SK-N-SH (cell line): ENCODE measurements at regions not wholly inside any gene's neighbourhood (a gene's known extent, or its start where the extent isn't known, plus 50 kb on each side); places are given as distances from the start of the nearest gene placed in this dataset.
A peak's percentile ranks its signal among the peaks of the same experiment; 100 is the strongest.

Experiments used
- CTCF ChIA-PET: fragments of 300-600, 350-600 bp; formaldehyde crosslinking; extraction: SDS; loops from one replicate; lab custom pipeline; 2021; lab: Yijun Ruan, JAX
- POLR2A ChIA-PET: fragments of 350-600 bp; sonication (Branson Sonifier 250); formaldehyde crosslinking; extraction: SDS; loops from one replicate; lab custom pipeline; 2020; ENCODE audit warnings: antibody characterized with exemption, inconsistent platforms; lab: Yijun Ruan, JAX
- DNase-seq: peaks from one replicate; pipeline ENCODE4 v3.0.0; 2012
- H2AFZ ChIP-seq: fragments of 200-600 bp; sonication (generic); 2 replicates; pipeline ENCODE4 v1.8.1; 2016; ENCODE audit warnings: antibody characterized with exemption, mild to moderate bottlenecking, low read depth
- H3F3A ChIP-seq: fragments of 200-600 bp; sonication (generic); replicated peaks from 2 replicates; pipeline ENCODE3; 2016; ENCODE audit warnings: antibody characterized with exemption, mild to moderate bottlenecking; ENCODE audit not compliant: insufficient read depth
- H3K27ac ChIP-seq, 2 experiments: fragments of 200-500 bp in 1 of 2; fragments of 200-600 bp in 1 of 2; sonication (Bioruptor generic) in 1 of 2; sonication (generic), shearing (Covaris generic) in 1 of 2; 2 replicates each; pipeline versions ENCODE4 v1.5.1 to v1.6.1; 2014 to 2016; ENCODE audit warnings: low read depth in 2 of 2, inconsistent platforms in 1 of 2, low read length in 1 of 2, mild to moderate bottlenecking in 1 of 2, mixed read lengths in 1 of 2
- H3K27me3 ChIP-seq: fragments of 200-600 bp; sonication (generic), shearing (Covaris generic); 2 replicates; pipeline ENCODE4 v1.6.1; 2016; ENCODE audit warnings: mixed run types; ENCODE audit not compliant: insufficient read depth
- H3K36me3 ChIP-seq, 2 experiments: fragments of 200-500 bp in 1 of 2; fragments of 200-600 bp in 1 of 2; sonication (Bioruptor generic) in 1 of 2; sonication (generic) in 1 of 2; replicated peaks in 1 of 2; 2 replicates each; pipeline versions ENCODE3 to v1.5.1; 2014 to 2016; ENCODE audit warnings: low read length in 1 of 2, mild to moderate bottlenecking in 1 of 2; ENCODE audit not compliant: insufficient read depth in 2 of 2, control insufficient read depth in 1 of 2
- H3K4me1 ChIP-seq, 2 experiments: fragments of 200-500 bp in 1 of 2; fragments of 200-600 bp in 1 of 2; sonication (Bioruptor generic) in 1 of 2; sonication (generic), shearing (Covaris generic) in 1 of 2; 2 replicates each; pipeline versions ENCODE4 v1.5.1 to v1.6.1; 2014 to 2016; ENCODE audit warnings: low read depth in 1 of 2, low read length in 1 of 2, mixed run types in 1 of 2; ENCODE audit not compliant: insufficient read depth in 2 of 2, control insufficient read depth in 1 of 2
- H3K4me2 ChIP-seq: fragments of 200-600 bp; sonication (generic), shearing (Covaris generic); 2 replicates; pipeline ENCODE4 v1.6.1; 2017; ENCODE audit warnings: mixed run types
- H3K4me3 ChIP-seq, 2 experiments: fragments of 200-500 bp in 1 of 2; fragments of 200-600 bp in 1 of 2; sonication (Bioruptor generic) in 1 of 2; sonication (generic), shearing (Covaris generic) in 1 of 2; 2 replicates each; pipeline versions ENCODE4 v1.5.1 to v1.8.1; 2014 to 2016; ENCODE audit warnings: low read depth in 2 of 2, inconsistent platforms in 1 of 2, low read length in 1 of 2, mild to moderate bottlenecking in 1 of 2, mixed read lengths in 1 of 2, moderate library complexity in 1 of 2
- H3K79me2 ChIP-seq: fragments of 200-600 bp; sonication (generic); 2 replicates; pipeline ENCODE4 v1.8.1; 2017; ENCODE audit warnings: mild to moderate bottlenecking; ENCODE audit not compliant: insufficient read depth
- H3K9ac ChIP-seq: fragments of 200-600 bp; sonication (generic); 2 replicates; pipeline ENCODE4 v1.6.1; 2017; ENCODE audit warnings: mixed run types
- H3K9me2 ChIP-seq: fragments of 200-600 bp; sonication (generic); 2 replicates; pipeline ENCODE4 v1.6.1; 2017; ENCODE audit warnings: mixed run types
- H3K9me3 ChIP-seq: fragments of 200-600 bp; sonication (generic); 2 replicates; pipeline ENCODE4 v1.6.1; 2017; ENCODE audit warnings: mixed run types, mild to moderate bottlenecking, moderate library complexity
- H4K20me1 ChIP-seq: fragments of 200-600 bp; sonication (generic); 2 replicates; pipeline ENCODE4 v1.6.1; 2017; ENCODE audit warnings: mild to moderate bottlenecking, mixed run types; ENCODE audit not compliant: insufficient read depth
- EP300 ChIP-seq, 2 experiments: IDR thresholded peaks; 2 replicates each; pipeline versions ENCODE4 v1.4.0 to v1.6.1; 2012; ENCODE audit warnings: borderline replicate concordance in 1 of 2, low read depth in 1 of 2, low read length in 1 of 2
- EZH2phosphoT487 ChIP-seq: fragments of 200-600 bp; sonication (generic); IDR thresholded peaks from 2 replicates; pipeline ENCODE4 v1.6.1; 2017; ENCODE audit warnings: low read depth, mixed run types, mild to moderate bottlenecking, antibody characterized with exemption, moderate library complexity, borderline replicate concordance
- FOSL2 ChIP-seq: IDR thresholded peaks from 2 replicates; pipeline ENCODE4 v1.4.0; 2012; ENCODE audit warnings: low read depth, mild to moderate bottlenecking, moderate library complexity, borderline replicate concordance
- GABPA ChIP-seq: IDR thresholded peaks from 2 replicates; pipeline ENCODE4 v1.4.0; 2012; ENCODE audit warnings: low read depth, mild to moderate bottlenecking
- GATA2 ChIP-seq: sonication (generic); formaldehyde crosslinking; IDR thresholded peaks from 2 replicates; pipeline ENCODE4 v1.5.0; 2020; ENCODE audit warnings: mild to moderate bottlenecking, missing genetic modification reagents
- JUND ChIP-seq: IDR thresholded peaks from 2 replicates; pipeline ENCODE4 v1.4.0; 2012
- MEF2A ChIP-seq: IDR thresholded peaks from 2 replicates; pipeline ENCODE4 v1.4.0; 2012; ENCODE audit warnings: low read depth, borderline replicate concordance
- NFIC ChIP-seq: IDR thresholded peaks from 2 replicates; pipeline ENCODE4 v1.4.0; 2012; ENCODE audit warnings: borderline replicate concordance
- NRF1 ChIP-seq: IDR thresholded peaks from 2 replicates; pipeline ENCODE4 v1.6.1; 2012; ENCODE audit warnings: low read depth, mild to moderate bottlenecking, low read length
- POLR2AphosphoS5 ChIP-seq: IDR thresholded peaks from 2 replicates; pipeline ENCODE4 v1.6.1; 2012; ENCODE audit warnings: low read depth, low read length
- RAD21 ChIP-seq: IDR thresholded peaks from 2 replicates; pipeline ENCODE4 v1.6.1; 2012; ENCODE audit warnings: mild to moderate bottlenecking, low read length
- RXRA ChIP-seq: IDR thresholded peaks from 2 replicates; pipeline ENCODE4 v1.4.0; 2012; ENCODE audit warnings: low read depth, mild to moderate bottlenecking, borderline replicate concordance
- SIN3A ChIP-seq: IDR thresholded peaks from 2 replicates; pipeline ENCODE4 v1.6.1; 2012; ENCODE audit warnings: low read depth, mild to moderate bottlenecking, low read length, moderate library complexity, borderline replicate concordance
- TAF1 ChIP-seq: IDR thresholded peaks from 2 replicates; pipeline ENCODE4 v1.6.1; 2012; ENCODE audit warnings: low read depth, mild to moderate bottlenecking, low read length, moderate library complexity, borderline replicate concordance
- TCF12 ChIP-seq: IDR thresholded peaks from 2 replicates; pipeline ENCODE4 v1.4.0; 2012
- YY1 ChIP-seq: IDR thresholded peaks from 2 replicates; pipeline ENCODE4 v1.4.0; 2012; ENCODE audit warnings: low read depth, mild to moderate bottlenecking
- WGBS: methylation state at CpG from one replicate; pipeline ENCODE4 v1.1.6; 2017; ENCODE audit warnings: low lambda C conversion rate; 5-methylcytosine and 5-hydroxymethylcytosine counted together
- TF ChIP-seq, protein P1 (sequence below): fragments of 200-600 bp; sonication (generic); IDR thresholded peaks from 2 replicates; pipeline ENCODE4 v1.6.1; 2017; ENCODE audit warnings: antibody characterized with exemption, mild to moderate bottlenecking, moderate library complexity
- TF ChIP-seq, protein P2 (sequence below): IDR thresholded peaks from 2 replicates; pipeline ENCODE4 v1.4.0; 2012; ENCODE audit warnings: low read depth
- TF ChIP-seq, protein P3 (sequence below): IDR thresholded peaks from 2 replicates; pipeline ENCODE4 v1.4.0; 2012; ENCODE audit warnings: low read depth, borderline replicate concordance
- TF ChIP-seq, protein P4 (sequence below): fragments of 150-350 bp; IDR thresholded peaks from 2 replicates; pipeline ENCODE4 v1.6.1; 2017; ENCODE audit warnings: antibody characterized with exemption, low read length, low read depth, borderline replicate concordance

DNA sequence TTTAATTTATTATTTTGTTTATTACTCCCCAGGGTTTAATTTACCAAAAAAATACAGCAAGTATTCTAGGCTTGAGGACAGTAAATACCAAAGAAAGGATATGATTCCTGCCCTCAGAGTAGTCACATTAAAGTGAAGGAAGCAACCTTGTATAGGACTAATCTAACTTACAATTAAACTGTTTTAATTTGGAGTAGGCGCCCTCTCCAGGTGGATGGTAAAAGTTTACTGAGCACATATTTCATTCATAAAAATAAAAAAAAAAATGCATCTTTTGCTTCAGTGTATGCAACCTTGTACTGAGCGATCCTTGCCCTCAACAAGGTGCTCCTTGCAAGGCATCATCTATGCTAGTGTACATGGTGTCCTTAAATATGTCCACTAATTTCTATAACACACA is 72.0 kb upstream of the MAGEB16 start:
- no peaks in the 10 kb centered on the region for H4K20me1 ChIP-seq
- ChIA-PET POLR2A (no interaction called here), CTCF (interaction anchor here (0.8 kb wide), 1 partner anchor 8 kb away, joined by 3 read pairs; no protein-coding TSS in a partner anchor)
- no peaks in the 10 kb centered on the region for H3K9me3 ChIP-seq
- no peak overlapping the region for H3K9ac ChIP-seq
- H3K36me3 ChIP-seq = no peaks in the 10 kb centered on the region
- H3K27me3 ChIP-seq = no peaks in the 10 kb centered on the region
- no peaks in the 10 kb centered on the region for H3F3A ChIP-seq
- H3K4me1 ChIP-seq = no peaks in the 10 kb centered on the region
- H3K79me2 ChIP-seq = no peaks in the 10 kb centered on the region
- no peak overlapping the region for H3K27ac ChIP-seq
- DNase-seq = no peak
- no peak overlapping the region for H2AFZ ChIP-seq
- TF ChIP-seq, protein P1, sequence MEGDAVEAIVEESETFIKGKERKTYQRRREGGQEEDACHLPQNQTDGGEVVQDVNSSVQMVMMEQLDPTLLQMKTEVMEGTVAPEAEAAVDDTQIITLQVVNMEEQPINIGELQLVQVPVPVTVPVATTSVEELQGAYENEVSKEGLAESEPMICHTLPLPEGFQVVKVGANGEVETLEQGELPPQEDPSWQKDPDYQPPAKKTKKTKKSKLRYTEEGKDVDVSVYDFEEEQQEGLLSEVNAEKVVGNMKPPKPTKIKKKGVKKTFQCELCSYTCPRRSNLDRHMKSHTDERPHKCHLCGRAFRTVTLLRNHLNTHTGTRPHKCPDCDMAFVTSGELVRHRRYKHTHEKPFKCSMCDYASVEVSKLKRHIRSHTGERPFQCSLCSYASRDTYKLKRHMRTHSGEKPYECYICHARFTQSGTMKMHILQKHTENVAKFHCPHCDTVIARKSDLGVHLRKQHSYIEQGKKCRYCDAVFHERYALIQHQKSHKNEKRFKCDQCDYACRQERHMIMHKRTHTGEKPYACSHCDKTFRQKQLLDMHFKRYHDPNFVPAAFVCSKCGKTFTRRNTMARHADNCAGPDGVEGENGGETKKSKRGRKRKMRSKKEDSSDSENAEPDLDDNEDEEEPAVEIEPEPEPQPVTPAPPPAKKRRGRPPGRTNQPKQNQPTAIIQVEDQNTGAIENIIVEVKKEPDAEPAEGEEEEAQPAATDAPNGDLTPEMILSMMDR = peak; percentile 50
- no peak for TF ChIP-seq GATA2
- WGBS = 0% methylated on average over 2 of the region's 2 CpGs
- no peak overlapping the region for H3K4me2 ChIP-seq
- no peak overlapping the region for H3K4me3 ChIP-seq
- H3K9me2 ChIP-seq = no peaks in the 10 kb centered on the region

DNA sequence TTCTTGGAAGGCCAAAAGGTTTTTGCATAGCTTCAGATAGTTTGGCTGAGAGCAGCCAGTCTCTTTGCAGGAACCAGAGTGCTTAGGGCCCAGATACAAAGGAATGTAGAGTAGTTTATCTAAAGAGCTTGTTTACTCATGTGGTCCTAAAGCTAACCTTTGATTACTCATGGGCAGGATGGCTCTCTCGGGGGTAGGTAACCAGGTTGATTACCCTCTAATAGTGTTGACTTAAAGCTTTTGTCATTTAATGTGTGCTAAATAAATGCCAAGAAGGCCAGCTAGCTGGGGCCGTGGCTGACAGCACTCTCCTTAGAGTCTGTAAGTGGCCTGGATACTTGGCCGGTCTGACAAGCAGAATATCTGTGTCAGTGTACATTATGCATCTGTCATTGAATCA is 69.7 kb upstream of the MAGEB16 start:
- no peak overlapping the region for H3K9ac ChIP-seq
- no peaks in the 10 kb centered on the region for H4K20me1 ChIP-seq
- H3F3A ChIP-seq = no peaks in the 10 kb centered on the region
- no peak for DNase-seq
- no peaks in the 10 kb centered on the region for H3K36me3 ChIP-seq
- no peak overlapping the region for H3K27ac ChIP-seq
- H3K4me3 ChIP-seq = no peak overlapping the region
- no peaks in the 10 kb centered on the region for H3K27me3 ChIP-seq
- no peak overlapping the region for H2AFZ ChIP-seq
- H3K4me1 ChIP-seq = no peaks in the 10 kb centered on the region
- no peaks in the 10 kb centered on the region for H3K9me2 ChIP-seq
- no peaks in the 10 kb centered on the region for H3K9me3 ChIP-seq
- WGBS = 2% methylated on average over 3 of the region's 3 CpGs
- POLR2A ChIA-PET = no interaction called here
- no peak overlapping the region for H3K4me2 ChIP-seq
- no peaks in the 10 kb centered on the region for H3K79me2 ChIP-seq
- TF ChIP-seq TAF1 (no peak), JUND (no peak), FOSL2 (no peak), NRF1 (no peak), TCF12 (no peak), GABPA (no peak), EZH2phosphoT487 (no peak), EP300 (IDR thresholded peaks at IDR 0.05; ENCODE audit: borderline replicate concordance in 1 of 2, low read depth in 1 of 2, low read length in 1 of 2) (no peak), MEF2A (no peak), YY1 (no peak), POLR2AphosphoS5 (no peak), RAD21 (no peak), NFIC (no peak), SIN3A (no peak), GATA2 (no peak), RXRA (no peak)
- TF ChIP-seq, protein P2, sequence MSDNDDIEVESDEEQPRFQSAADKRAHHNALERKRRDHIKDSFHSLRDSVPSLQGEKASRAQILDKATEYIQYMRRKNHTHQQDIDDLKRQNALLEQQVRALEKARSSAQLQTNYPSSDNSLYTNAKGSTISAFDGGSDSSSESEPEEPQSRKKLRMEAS = no peak
- TF ChIP-seq, protein P1 = no peak
- TF ChIP-seq, protein P3, sequence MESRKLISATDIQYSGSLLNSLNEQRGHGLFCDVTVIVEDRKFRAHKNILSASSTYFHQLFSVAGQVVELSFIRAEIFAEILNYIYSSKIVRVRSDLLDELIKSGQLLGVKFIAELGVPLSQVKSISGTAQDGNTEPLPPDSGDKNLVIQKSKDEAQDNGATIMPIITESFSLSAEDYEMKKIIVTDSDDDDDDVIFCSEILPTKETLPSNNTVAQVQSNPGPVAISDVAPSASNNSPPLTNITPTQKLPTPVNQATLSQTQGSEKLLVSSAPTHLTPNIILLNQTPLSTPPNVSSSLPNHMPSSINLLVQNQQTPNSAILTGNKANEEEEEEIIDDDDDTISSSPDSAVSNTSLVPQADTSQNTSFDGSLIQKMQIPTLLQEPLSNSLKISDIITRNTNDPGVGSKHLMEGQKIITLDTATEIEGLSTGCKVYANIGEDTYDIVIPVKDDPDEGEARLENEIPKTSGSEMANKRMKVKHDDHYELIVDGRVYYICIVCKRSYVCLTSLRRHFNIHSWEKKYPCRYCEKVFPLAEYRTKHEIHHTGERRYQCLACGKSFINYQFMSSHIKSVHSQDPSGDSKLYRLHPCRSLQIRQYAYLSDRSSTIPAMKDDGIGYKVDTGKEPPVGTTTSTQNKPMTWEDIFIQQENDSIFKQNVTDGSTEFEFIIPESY = no peak
- TF ChIP-seq, protein P4, sequence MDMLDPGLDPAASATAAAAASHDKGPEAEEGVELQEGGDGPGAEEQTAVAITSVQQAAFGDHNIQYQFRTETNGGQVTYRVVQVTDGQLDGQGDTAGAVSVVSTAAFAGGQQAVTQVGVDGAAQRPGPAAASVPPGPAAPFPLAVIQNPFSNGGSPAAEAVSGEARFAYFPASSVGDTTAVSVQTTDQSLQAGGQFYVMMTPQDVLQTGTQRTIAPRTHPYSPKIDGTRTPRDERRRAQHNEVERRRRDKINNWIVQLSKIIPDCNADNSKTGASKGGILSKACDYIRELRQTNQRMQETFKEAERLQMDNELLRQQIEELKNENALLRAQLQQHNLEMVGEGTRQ = no peak
- CTCF ChIA-PET = no interaction called here
